CD14-positive monocyte (primary cell): ENCODE measurements at regions not wholly inside any gene's neighbourhood (a gene's known extent, or its start where the extent isn't known, plus 50 kb on each side); places are given as distances from the start of the nearest gene placed in this dataset.

Experiments used
- DNase-seq, 3 donors: peaks; one replicate each; pipeline ENCODE4 v3.0.0-alpha.2; 2011 to 2022
- H2AFZ ChIP-seq: 2 replicates; pipeline ENCODE4 v1.6.0; 2012; ENCODE audit warnings: mild to moderate bottlenecking, low read depth, low read length, inconsistent platforms; ENCODE audit not compliant: insufficient read depth, poor library complexity, severe bottlenecking
- H3K27ac ChIP-seq, 2 donors: 1 replicate in 1 of 2; 2 replicates in 1 of 2; pipeline ENCODE4 v1.5.1; 2012 to 2013; ENCODE audit warnings: low read length in 2 of 2, control low read depth in 1 of 2, inconsistent platforms in 1 of 2, low read depth in 1 of 2, mild to moderate bottlenecking in 1 of 2
- H3K27me3 ChIP-seq, 2 donors: one replicate each; pipeline versions ENCODE4 v1.6.0 to v1.6.1; 2011 to 2013; ENCODE audit warnings: low read length in 2 of 2; ENCODE audit not compliant: control insufficient read depth in 2 of 2, insufficient read depth in 2 of 2
- H3K36me3 ChIP-seq, 2 donors: replicated peaks in 1 of 2; 1 replicate in 1 of 2; 2 replicates in 1 of 2; pipeline versions ENCODE4 v1.5.1 to v1.6.1; 2012 to 2013; ENCODE audit warnings: low read length in 2 of 2, control low read depth in 1 of 2, inconsistent platforms in 1 of 2, mild to moderate bottlenecking in 1 of 2; ENCODE audit not compliant: insufficient read depth in 2 of 2, control insufficient read depth in 1 of 2
- H3K4me1 ChIP-seq, 2 donors: 1 replicate in 1 of 2; 2 replicates in 1 of 2; pipeline versions ENCODE4 v1.5.1 to v1.6.1; 2012 to 2013; ENCODE audit warnings: low read length in 2 of 2, control low read depth in 1 of 2, inconsistent platforms in 1 of 2, mild to moderate bottlenecking in 1 of 2, moderate library complexity in 1 of 2; ENCODE audit not compliant: insufficient read depth in 2 of 2, control insufficient read depth in 1 of 2
- H3K4me2 ChIP-seq: replicated peaks from 2 replicates; pipeline ENCODE3; 2012; ENCODE audit warnings: low read length, moderate library complexity, mild to moderate bottlenecking; ENCODE audit not compliant: poor library complexity, severe bottlenecking; ENCODE audit errors: extremely low read depth
- H3K4me3 ChIP-seq, 3 experiments: fragments of 200-600 bp in 1 of 3; sonication (generic) in 1 of 3; replicated peaks in 1 of 3; 1 replicate in 2 of 3; 2 replicates in 1 of 3; pipeline ENCODE4 v1.5.1; 2011 to 2013; ENCODE audit warnings: low read length in 3 of 3, mild to moderate bottlenecking in 3 of 3, control low read depth in 2 of 3, low read depth in 2 of 3, inconsistent platforms in 1 of 3, moderate library complexity in 1 of 3
- H3K79me2 ChIP-seq: 2 replicates; pipeline ENCODE4 v1.6.0; 2012; ENCODE audit warnings: mild to moderate bottlenecking, control low read depth, inconsistent platforms, low read length, moderate library complexity; ENCODE audit not compliant: insufficient read depth
- H3K9ac ChIP-seq: 2 replicates; pipeline ENCODE4 v1.6.0; 2017; ENCODE audit warnings: low read length, mild to moderate bottlenecking; ENCODE audit not compliant: insufficient read depth, poor library complexity, severe bottlenecking
- H3K9me3 ChIP-seq, 2 donors: replicated peaks in 1 of 2; 1 replicate in 1 of 2; 2 replicates in 1 of 2; pipeline versions ENCODE4 v1.5.1 to v1.6.1; 2012 to 2013; ENCODE audit warnings: low read length in 2 of 2, control low read depth in 1 of 2; ENCODE audit not compliant: control insufficient read depth in 1 of 2, insufficient read depth in 1 of 2
- H4K20me1 ChIP-seq: 2 replicates; pipeline ENCODE4 v1.6.0; 2012; ENCODE audit warnings: mild to moderate bottlenecking, low read length, control low read depth, moderate library complexity; ENCODE audit not compliant: insufficient read depth
- H3K27ac Mint-ChIP-seq, 7 donors: one replicate each; pipeline ENCODE4 v1.8.0; 2020; ENCODE audit warnings: mild to moderate bottlenecking in 7 of 7, mixed read lengths in 7 of 7, moderate library complexity in 6 of 7, inconsistent platforms in 2 of 7
- H3K27me3 Mint-ChIP-seq, 3 donors: one replicate each; pipeline ENCODE4 v1.8.0; 2021 to 2022; ENCODE audit warnings: low read depth in 3 of 3, mild to moderate bottlenecking in 3 of 3, mixed read lengths in 3 of 3, moderate library complexity in 3 of 3, inconsistent platforms in 1 of 3
- H3K36me3 Mint-ChIP-seq, 2 donors: one replicate each; pipeline ENCODE4 v1.8.0; 2020; ENCODE audit warnings: mixed read lengths in 2 of 2, inconsistent platforms in 1 of 2, mild to moderate bottlenecking in 1 of 2
- H3K4me1 Mint-ChIP-seq: one replicate; pipeline ENCODE4 v1.8.0; 2020; ENCODE audit warnings: mild to moderate bottlenecking, mixed read lengths
- H3K4me3 Mint-ChIP-seq, 2 donors: one replicate each; pipeline ENCODE4 v1.8.0; 2020; ENCODE audit warnings: mild to moderate bottlenecking in 2 of 2, mixed read lengths in 2 of 2, moderate library complexity in 1 of 2
- H3K9me3 Mint-ChIP-seq, 7 donors: one replicate each; pipeline ENCODE4 v1.8.0; 2020 to 2022; ENCODE audit warnings: mixed read lengths in 7 of 7, mild to moderate bottlenecking in 6 of 7, moderate library complexity in 6 of 7, inconsistent platforms in 2 of 7
- WGBS: methylation state at CpG from one replicate; pipeline ENCODE4 v1.1.5; 2013; ENCODE audit warnings: missing lambda C conversion rate; ENCODE audit not compliant: insufficient coverage; 5-methylcytosine and 5-hydroxymethylcytosine counted together
- intact Hi-C, 2 donors: fragments of 100-400 bp; cut with micrococcal nuclease; formaldehyde crosslinking; loops; one replicate each; pipeline versions ENCODE4 v1.15.0 to v1.15.1; 2023
- TF ChIP-seq, protein P1 (sequence below): fragments of 200-600 bp; IDR thresholded peaks from one replicate; pipeline ENCODE4 v1.8.0; 2022; ENCODE audit warnings: antibody characterized with exemption, mild to moderate bottlenecking

- Histone ChIP-seq H3K9me3 (no peaks in the 10 kb centered on the region), H3K4me1 (no peaks in the 10 kb centered on the region), H3K9ac (no peak overlapping the region), H3K27ac (no peak overlapping the region), H2AFZ (no peak overlapping the region), H3K36me3 (no peaks in the 10 kb centered on the region), H3K4me2 (no peak overlapping the region), H3K79me2 (no peaks in the 10 kb centered on the region), H3K27me3 (no peaks in the 10 kb centered on the region), H4K20me1 (no peaks in the 10 kb centered on the region), H3K4me3 (no peak overlapping the region)
- no CpG with 5 or more reads among the region's 1 CpG for WGBS
- TF ChIP-seq, protein P1, sequence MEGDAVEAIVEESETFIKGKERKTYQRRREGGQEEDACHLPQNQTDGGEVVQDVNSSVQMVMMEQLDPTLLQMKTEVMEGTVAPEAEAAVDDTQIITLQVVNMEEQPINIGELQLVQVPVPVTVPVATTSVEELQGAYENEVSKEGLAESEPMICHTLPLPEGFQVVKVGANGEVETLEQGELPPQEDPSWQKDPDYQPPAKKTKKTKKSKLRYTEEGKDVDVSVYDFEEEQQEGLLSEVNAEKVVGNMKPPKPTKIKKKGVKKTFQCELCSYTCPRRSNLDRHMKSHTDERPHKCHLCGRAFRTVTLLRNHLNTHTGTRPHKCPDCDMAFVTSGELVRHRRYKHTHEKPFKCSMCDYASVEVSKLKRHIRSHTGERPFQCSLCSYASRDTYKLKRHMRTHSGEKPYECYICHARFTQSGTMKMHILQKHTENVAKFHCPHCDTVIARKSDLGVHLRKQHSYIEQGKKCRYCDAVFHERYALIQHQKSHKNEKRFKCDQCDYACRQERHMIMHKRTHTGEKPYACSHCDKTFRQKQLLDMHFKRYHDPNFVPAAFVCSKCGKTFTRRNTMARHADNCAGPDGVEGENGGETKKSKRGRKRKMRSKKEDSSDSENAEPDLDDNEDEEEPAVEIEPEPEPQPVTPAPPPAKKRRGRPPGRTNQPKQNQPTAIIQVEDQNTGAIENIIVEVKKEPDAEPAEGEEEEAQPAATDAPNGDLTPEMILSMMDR, result no peak
- intact Hi-C loops, result no loop called here
- Mint-ChIP-seq H3K4me1 (no peaks in the 10 kb centered on the region), H3K9me3 (peaks cover 0 to 12% (median 1%) of the 10 kb centered on the region in 7 donors), H3K27ac (no peak overlapping the region), H3K27me3 (no peaks in the 10 kb centered on the region), H3K4me3 (no peak overlapping the region), H3K36me3 (no peaks in the 10 kb centered on the region)
- no peak for DNase-seq
Observed at GRCh38 chr3:99248913-99249312, 347.4 kb upstream of the DCBLD2 start.

GRCh38 chr3:99248130-99248529 lies 346.6 kb upstream of the DCBLD2 start:
- Mint-ChIP-seq H3K4me3 (no peak overlapping the region), H3K36me3 (no peaks in the 10 kb centered on the region), H3K27me3 (no peaks in the 10 kb centered on the region), H3K27ac (no peak overlapping the region), H3K9me3 (peaks cover 0 to 9% (median 1%) of the 10 kb centered on the region in 7 donors), H3K4me1 (no peaks in the 10 kb centered on the region)
- TF ChIP-seq, protein P1, result no peak
- Histone ChIP-seq H3K4me3 (no peak overlapping the region), H3K27me3 (no peaks in the 10 kb centered on the region), H3K4me2 (no peak overlapping the region), H3K9ac (no peak overlapping the region), H3K79me2 (no peaks in the 10 kb centered on the region), H2AFZ (no peak overlapping the region), H3K4me1 (no peaks in the 10 kb centered on the region), H3K27ac (no peak overlapping the region), H3K9me3 (no peaks in the 10 kb centered on the region), H4K20me1 (no peaks in the 10 kb centered on the region), H3K36me3 (no peaks in the 10 kb centered on the region)
- intact Hi-C loops, result no loop called here
- no peak for DNase-seq
- WGBS, result 100% methylated on average over 1 of the region's 1 CpG
